GM19468 (cell line): ENCODE measurements at regions not wholly inside any gene's neighbourhood (a gene's known extent, or its start where the extent isn't known, plus 50 kb on each side); places are given as distances from the start of the nearest gene placed in this dataset.

Experiments
- ATAC-seq: cut with Tn5 transposase; IDR thresholded peaks from one replicate; pipeline ENCODE4 v1.9.1; 2021; ENCODE audit warnings: mild to moderate bottlenecking, moderate library complexity, moderate number of reproducible peaks; ENCODE audit not compliant: unreplicated experiment; ENCODE audit errors: extremely low read depth

DNA sequence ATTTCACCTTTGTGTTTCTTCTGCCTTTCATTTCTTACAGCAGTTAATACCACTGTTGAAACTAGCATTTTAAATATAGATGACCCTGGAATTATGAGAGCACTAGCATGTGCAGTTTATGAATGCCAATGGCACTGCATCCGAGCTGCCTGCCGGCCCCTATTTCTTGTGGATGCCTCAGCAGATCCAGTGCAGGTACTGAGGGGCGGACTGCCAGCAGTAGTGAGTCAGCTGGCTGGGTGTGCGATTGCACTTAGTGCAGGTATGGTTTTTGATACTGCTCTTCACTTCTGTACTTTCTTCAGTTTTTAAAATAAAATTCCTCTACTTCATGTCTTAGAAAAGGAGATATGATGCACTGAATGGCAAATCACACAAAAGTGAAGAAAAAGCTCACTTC, 453.0 kb downstream of the DIPK2A start:
- ATAC-seq: no peak

DNA sequence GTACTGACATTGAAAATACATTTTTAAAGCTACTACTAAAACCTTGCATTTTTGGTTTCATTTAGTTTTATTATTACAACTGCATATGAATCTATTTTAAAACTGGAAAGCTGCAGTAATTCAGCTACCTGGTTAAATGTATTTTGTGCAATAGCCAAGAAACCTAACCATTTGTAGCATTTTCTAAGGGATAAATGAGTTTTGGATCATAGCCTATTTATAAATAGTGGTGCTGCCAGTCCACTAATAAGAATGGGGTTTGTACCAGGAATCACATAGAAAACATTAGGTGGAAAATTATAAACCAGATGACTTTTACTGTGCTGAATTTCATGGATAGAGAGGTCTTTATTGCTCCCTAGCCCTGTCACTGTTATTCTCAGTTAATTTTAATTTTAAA, 454.7 kb downstream of the DIPK2A start:
- ATAC-seq: no peak

DNA sequence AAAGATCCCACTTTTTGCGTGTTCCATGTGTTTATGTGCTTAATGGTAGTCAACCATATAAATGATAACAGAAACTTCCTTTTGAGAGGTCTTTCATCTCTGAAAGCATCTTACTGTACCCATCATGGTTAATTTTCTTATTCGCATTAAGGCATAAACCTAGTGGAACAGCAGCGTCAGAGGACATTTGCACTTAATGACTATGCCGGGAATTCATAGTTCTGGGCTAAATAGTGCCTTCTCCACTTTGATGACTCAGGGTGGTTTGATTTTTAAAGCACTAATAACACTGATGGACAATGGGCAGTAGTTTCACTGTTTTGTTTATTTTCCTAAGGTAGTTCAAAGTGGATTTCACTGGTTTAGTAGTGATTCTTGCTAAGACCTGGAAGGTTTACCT, 455.3 kb downstream of the DIPK2A start:
- ATAC-seq: no peak

DNA sequence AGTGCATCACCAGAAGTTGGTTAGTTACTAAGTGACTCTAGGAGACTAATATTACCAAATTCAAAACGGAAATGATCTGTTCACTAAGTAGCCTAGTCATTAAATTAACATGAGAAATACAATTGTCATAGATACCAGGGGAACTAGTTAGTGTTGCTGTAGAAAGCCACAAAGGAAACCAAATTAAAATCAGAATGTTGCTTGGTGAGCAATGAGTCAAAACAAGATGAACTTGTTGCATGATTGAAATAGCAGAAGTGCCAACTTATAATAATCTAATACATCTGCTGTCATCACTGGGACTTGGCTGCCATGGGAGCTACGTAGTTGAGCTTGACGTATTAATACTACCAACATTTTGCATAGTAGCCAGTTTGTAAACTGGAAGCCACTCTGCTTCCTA, 458.1 kb downstream of the DIPK2A start:
- peak; percentile 74 for ATAC-seq

DNA sequence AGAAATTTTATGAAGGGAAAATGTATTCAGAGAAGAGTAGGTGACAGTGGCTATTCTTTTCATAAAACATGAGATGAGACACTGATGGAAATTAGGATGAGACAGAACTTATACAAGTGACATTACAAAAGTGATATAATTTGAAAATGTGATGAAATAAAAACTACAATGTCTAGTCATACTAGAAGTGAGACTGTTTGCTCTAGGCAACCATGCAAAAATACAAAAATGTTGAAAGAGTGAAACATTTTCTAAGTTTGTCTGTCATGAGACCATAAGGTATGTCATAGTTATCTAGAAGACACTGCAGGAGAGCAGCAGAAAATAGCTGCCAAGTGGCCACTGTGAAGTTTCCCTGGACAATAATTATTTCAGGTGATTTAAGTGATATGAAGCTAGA, 459.5 kb downstream of the DIPK2A start:
- peak; percentile 16 for ATAC-seq

DNA sequence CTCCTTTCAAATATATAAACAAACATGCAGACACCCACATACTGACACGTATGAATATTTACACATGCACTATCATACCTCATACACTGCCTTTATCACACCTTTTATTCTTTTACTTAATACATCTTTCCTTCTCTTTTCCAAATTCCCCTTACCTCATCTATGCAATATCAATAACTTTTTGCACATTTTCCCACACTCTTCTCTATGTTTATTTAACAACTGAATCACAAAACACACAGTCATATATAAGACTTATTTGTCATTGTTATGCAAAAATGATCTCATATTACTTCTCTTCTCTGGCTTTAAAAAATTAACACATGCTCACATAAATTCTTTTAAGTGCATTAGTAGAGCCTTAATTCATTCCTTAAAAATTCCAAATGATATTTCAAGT, 461.4 kb downstream of the DIPK2A start:
- no peak for ATAC-seq

DNA sequence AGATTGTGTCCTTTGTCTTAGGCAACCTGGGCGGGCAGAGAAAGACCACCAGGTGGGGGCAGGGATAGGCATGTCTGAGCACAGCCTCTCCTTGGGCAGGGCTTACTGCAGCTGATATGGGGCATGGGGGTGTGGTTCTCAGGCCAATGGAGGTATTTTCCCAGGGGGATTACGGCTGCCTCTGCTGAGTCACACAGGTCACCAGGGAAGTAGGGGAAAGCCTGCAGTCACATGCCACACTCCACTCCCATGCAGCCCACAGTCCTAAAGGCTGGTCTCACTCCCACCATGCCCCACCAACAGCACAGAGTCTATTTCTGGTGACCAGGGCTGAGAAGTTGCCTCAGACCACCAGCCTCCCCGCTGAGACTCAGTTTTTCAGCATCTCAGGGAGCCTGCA, 466.4 kb downstream of the DIPK2A start:
- ATAC-seq: no peak

DNA sequence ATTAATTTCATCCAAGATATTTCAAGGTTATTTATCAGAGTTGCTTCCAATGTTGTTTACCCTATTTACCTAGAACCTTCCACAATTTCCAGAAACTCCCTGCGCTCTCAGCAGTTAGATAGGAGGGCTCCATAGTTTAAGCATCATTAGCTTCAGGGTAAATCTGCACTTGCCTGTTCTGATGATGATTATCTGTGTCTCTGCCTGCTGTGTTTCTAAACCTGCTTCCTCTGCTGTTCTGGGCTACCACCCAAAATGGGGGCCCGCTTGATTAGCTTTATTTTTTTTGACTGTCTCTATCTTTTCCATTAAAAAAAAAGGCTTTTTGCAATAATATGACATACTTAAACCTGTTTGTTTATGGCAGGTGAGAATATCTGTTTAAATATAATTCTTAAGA, 472.4 kb downstream of the DIPK2A start:
- no peak for ATAC-seq

DNA sequence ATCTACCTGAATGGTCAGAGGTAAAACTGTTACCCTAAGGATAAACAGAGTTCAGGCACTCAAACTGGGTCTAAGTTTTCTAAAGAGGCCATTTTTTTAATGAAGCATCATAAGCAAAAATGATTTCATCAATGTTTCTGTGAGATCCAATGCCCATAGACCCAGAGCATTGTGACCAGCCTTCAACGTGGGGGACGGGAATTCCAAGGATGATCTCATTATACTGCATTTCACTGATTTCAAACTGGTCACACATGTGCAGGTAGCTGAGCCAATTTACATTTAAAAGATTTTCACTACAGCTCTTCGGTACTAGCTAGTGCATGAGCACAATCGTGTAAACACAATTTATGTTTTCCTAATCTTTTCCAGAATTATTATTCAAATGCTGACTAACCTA, 472.9 kb downstream of the DIPK2A start:
- ATAC-seq: no peak

DNA sequence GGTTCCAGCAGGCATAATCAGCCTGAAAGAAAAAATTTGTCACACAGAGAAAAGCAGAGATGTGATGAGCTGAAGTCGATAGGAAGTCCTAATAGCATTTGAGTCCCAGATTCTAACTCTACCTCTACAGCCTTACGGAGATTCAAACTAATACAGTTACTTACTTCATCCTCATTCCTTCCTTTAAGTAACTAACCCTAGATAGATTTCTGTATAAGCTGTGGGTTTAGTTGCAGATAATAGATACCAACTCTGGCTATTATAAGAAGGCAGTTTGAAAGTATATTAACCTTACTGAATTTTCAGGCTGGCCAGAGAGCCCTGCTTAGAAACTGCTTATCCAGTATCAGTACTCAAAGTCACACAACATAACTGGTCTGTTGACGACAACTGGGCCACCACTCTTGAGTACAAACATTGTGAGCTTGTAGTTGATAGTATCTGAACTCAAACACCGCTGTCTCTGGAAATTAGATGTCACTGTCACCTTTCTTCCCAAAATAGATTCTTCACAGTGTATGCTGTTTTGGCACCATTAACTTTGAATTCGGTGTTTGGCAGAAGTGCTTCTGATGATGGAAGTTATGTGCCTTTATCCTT, 484.3 kb downstream of the DIPK2A start:
- ATAC-seq: no peak

DNA sequence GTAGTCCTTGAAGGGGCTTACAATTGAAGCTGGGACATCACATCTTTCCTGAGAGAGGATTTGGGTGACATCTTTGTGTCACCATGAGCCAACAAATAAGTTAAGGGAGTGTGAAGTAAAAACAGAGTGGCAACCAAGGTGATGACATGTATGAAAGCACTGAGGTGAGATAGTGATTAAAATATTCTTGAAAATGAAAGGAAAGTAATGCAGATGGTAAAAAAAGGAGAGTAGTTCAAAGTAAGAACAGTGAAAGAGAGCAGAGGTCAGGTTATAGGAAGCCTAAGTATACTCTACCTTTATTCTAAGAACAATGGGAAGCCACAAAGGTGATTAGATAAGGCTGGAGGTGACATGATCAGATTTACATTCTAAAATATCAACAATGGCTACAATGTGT, 486.1 kb downstream of the DIPK2A start:
- no peak for ATAC-seq

DNA sequence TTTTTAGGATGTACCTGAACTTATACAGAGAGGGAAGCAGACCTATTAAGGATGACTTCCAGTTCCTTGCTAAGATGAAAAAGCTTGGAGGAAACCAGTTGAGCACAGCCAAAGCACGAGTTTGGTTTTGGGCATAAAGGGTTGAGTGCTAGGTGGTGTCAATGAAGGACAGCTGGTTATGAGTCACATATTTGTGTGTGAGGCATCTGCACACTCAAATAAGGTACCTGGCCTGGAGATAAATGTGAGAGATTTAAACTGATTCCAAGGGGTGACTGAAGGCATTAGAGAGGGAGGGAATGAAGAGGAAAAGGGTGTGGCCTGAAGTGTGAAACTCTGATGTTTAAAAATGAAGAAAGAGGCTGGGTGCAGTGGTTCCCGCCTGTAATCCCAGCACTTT, 486.7 kb downstream of the DIPK2A start:
- no peak for ATAC-seq

DNA sequence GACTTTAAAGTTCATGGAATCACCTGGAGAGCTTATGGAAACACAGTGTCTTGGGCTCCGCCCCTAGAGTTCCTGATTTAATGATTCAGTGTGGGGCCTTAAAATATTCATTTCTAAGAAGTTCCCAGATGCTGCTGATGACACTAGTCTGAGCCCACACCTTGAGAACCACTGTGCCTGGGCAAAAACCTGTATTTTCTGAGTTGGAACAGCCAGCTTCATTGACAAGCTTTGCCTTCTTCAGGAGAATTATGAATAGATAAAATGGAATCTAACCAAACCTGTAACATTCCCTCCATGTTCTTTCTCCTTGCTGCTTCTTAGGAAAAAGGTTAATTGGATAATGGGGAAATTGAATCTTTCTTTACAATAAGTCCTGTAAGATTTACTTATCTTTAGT, 490.7 kb downstream of the DIPK2A start:
- ATAC-seq: no peak

DNA sequence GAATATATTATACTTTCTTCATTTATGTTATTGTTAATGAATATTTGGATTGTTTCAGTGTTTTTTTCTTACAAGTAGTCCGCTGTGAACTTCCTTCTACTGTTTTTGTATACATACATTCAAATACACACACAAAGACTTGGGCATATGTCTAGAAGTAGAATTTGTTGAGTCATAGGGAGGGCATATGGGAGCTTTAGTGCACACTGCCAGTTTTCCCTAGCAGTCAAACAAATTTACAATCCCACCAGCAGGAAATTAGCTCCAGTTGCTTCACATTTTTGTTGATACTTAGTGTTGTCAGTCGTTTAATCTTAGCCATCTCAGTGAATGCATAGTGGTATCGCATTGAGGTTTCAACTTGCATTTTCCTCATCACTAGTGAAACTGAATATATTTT, 492.3 kb downstream of the DIPK2A start:
- ATAC-seq: no peak

DNA sequence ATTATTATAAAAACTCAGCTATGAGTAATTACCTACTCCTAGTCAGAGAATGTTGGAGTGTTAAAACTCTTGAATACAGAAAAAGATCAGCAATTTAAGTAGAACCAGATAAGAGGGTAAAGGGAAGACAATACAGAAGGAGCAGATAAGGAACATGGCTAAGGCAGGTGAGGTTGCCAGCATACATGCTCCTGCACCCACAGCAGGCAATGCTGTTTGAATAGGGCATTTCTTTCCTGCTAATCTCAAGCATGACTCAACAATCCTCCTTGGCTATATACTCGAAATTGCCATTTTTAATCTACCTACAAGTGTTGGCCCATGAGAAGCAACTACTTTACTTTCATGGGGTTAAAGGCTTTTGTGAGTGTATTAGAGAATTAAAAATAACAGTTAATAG, 494.5 kb downstream of the DIPK2A start:
- no peak for ATAC-seq

DNA sequence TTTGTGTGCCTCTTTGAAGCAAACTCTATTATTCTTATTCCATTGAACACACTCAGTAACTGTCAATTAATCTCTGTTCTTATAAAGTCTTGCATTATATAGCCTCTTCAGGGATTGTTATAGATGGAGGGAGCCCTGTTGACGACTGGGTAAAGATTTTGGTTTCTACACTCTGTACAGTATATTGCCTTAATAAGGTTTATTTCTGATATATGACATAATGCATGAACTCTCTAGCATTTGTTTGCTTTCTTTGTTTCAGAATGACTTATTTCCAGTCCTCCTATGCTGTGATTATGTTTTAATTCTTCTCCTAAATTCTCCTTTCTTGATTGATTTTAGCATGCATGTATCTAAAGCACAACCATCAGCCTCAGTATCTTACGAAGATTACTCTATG, 494.9 kb downstream of the DIPK2A start:
- ATAC-seq: no peak

DNA sequence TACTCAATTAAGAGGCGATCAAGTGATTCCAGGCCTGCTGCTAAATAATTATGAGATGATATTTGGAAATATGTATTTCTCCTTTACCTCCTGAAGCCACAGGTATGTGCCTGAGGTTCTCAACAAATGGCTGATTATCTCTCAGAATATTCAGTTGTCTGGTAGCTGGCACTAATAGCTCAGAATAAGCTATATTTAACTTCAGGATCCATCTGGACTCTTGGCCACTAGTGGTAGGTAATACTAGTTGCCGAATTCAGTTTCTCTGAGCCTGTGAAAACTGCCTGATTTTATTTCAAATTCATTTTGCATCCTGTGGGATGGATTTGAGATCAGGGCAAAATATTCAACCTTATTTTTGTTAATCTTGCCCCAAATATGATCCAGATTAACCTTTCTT, 499.0 kb downstream of the DIPK2A start:
- no peak for ATAC-seq

DNA sequence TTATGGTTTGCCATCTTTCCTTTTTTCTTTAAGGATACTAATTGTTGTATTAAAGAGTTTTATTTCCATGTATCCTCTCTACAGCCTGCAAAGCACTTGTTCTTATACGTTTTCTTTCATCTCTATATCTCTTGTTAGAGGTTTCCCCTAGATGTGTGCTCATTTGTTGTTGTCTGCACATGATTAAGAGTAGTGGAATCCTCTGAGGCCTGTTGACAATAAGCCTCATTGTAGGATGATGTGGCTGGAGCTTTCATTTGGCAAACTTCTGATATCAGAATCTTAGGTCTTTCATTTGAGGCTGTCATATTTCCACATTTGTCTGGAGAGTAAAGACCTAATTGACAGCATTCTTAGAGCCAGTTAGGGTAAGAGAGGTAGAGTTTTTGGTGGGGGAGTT, 506.0 kb downstream of the DIPK2A start:
- ATAC-seq: no peak

DNA sequence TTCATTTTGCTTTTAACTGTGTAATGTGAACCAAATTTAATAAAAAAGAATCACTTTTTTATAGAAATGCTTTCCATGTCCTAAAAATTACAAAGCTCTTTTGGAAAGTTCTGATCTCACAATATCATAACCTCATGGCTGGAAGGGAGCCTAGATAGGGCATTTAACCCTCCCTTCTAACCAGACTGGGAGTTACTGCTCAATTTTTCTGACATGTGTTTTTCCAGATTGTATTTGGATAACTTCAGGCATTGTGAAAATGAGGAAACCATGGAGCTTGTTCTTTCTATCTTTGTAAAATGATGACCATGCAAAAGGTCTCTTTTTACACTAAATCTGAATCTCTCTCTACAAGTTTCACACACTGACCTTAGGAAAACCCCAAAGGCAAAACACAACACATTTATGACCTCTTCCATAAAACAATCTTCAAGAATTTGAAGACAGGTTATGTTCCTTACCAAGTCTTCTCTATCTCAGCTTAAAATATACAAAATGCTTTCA, 508.8 kb downstream of the DIPK2A start:
- no peak for ATAC-seq

DNA sequence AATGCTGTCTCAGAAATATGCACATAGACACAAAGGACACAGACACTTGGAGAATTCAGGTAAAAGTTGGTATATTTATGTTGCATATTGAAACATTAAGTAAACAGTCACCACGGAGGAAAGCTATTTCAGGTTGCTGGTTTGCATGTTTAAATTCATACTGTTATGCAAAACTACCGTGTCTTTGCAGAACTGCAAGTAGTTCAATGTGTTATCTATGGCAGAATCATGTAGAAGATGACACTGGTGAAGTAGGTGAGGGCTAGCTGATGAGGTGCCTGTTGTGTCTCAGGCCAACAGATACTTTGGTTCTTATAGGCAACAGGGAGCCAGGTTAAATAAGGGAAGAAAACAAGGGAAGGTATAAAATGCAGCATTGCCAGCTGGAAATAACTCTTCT, 511.3 kb downstream of the DIPK2A start:
- peak; percentile 32 for ATAC-seq

DNA sequence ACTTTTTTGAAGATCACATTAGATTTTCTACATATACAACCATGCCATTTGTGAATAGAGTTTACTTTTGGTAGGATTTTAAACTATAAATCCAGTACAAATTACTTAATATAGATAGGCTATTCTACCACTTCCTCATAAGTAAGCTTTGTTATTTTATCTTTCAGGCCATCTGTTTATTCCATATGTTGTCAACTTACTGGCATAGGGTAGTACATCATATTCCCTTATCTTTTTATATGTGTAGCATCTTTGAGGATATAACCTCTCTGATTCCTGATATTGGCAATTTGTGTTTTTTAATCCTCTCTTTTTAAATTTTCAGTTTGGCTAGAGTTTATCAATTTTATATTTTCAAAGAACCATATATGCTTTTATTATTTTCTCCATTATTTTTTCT, 515.4 kb downstream of the DIPK2A start:
- ATAC-seq: no peak

DNA sequence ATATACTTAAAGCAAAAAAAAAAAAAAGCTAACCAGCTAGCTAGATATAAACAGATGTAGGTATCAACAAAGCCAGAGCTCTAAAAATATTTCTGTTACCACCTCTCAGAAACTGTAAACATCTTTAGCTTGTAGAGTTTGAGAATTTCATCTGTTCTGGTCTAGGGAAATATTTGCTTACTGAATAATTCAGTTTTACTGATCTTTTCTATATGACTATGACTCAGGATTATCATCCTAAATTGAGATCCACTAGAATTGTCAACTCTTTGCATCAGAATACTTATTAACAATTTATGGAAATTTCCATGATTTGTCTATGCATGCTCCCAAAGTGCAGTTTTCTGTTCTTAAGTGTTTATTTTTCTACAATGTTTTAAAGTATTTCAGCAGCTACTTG, 517.3 kb downstream of the DIPK2A start:
- no peak for ATAC-seq

DNA sequence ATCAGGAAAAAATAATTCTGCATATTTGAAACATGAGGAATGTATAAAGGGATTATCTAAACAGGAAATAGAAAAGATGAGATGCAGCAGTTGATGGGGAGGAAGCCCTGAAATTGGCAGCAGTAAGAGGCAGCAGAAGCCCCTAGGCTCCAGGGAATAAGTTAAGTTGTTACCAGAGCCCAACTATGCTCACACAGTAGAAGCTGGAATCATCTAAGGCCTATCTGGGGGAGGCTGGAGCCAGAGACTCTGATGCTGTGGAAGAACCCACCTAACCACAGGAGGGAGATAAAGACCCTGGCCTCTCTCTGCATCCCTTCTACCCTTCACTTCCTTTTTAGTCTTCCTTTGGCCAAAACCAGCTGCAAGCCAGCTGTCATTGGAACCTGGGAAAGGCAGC, 519.7 kb downstream of the DIPK2A start:
- no peak for ATAC-seq
